ENCODE measurements at regions not wholly inside any gene's neighbourhood (a gene's known extent, or its start where the extent isn't known, plus 50 kb on each side); places are given as distances from the start of the nearest gene placed in this dataset.

GRCh38 chr11:82146789-82147188 lies 586.9 kb downstream of the FAM181B start:
- H4K8ac ChIP-seq (ENCODE audit: low read depth in 2 of 2, low read length in 2 of 2), result no peak overlapping the region
- H3K18ac ChIP-seq (ENCODE audit: low read depth, low read length), result no peak overlapping the region
- DNase-seq, result no peak
- H3K27me3 ChIP-seq (ENCODE audit: control insufficient read depth, insufficient read depth, low read length), result no peaks in the 10 kb centered on the region
- H2AK9ac ChIP-seq (replicated peaks; ENCODE audit: low read depth, low read length, poor library complexity), result no peak overlapping the region
- in situ Hi-C loops (cut with MboI; ENCODE audit: low sequenced_read_pairs), result no loop called here
- H3K79me1 ChIP-seq (ENCODE audit: low read depth in 1 of 2, low read length in 2 of 2), result no peaks in the 10 kb centered on the region
- ChIA-PET CTCF (no interaction called here), POLR2A (ENCODE audit: unreplicated experiment) (no interaction called here)
- BruUV-seq (replicated peaks), result no TSS peak
- no peaks in the 10 kb centered on the region for H3K4me1 ChIP-seq (ENCODE audit: control insufficient read depth, insufficient read depth, low read length)
- H3K56ac ChIP-seq (ENCODE audit: extremely low read depth, insufficient read depth, low read length), result no peak overlapping the region
- dilution Hi-C loops (cut with HindIII; ENCODE audit: low sequenced_read_pairs, unreplicated experiment), result no loop called here
- intact Hi-C loops (cut with micrococcal nuclease), result no loop called here
- no peak overlapping the region for H3K23ac ChIP-seq (ENCODE audit: low read depth, low read length)
- no peak overlapping the region for H3K14ac ChIP-seq (replicated peaks; ENCODE audit: low read depth, low read length)
- H3K9me3 ChIP-seq (ENCODE audit: control insufficient read depth, insufficient read depth, low read length), result peaks cover 3% of the 10 kb centered on the region; the same call in 1 of the 2 replicates
- H4K20me1 ChIP-seq (ENCODE audit: insufficient read depth, low read length), result no peaks in the 10 kb centered on the region
- no peaks in the 10 kb centered on the region for H3K9me1 ChIP-seq (ENCODE audit: insufficient read depth, low read length)
- no peak overlapping the region for H2BK5ac ChIP-seq (ENCODE audit: low read depth, low read length, poor library complexity, severe bottlenecking)
- H3K4ac ChIP-seq (ENCODE audit: low read depth, low read length), result no peak overlapping the region
- H3K27ac ChIP-seq (ENCODE audit: insufficient read depth, low read length), result no peak overlapping the region
- no peak overlapping the region for H3K9ac ChIP-seq (ENCODE audit: low read depth, low read length)
- no peak overlapping the region for H2AFZ ChIP-seq (replicated peaks; ENCODE audit: low read length, poor library complexity)
- H3K4me2 ChIP-seq (ENCODE audit: low read depth, low read length), result no peak overlapping the region
- no peak for ATAC-seq (ENCODE audit: low read depth)
- no CpG with 5 or more reads among the region's 2 CpGs for WGBS, 2 experiments (ENCODE audit: extremely low coverage in 2 of 2, insufficient read length in 1 of 2)
- no peak overlapping the region for H4K91ac ChIP-seq (ENCODE audit: insufficient read depth, low read depth, low read length)
- H3K36me3 ChIP-seq (ENCODE audit: control insufficient read depth, insufficient read depth, low read length), result no peaks in the 10 kb centered on the region
- no peak overlapping the region for H2BK120ac ChIP-seq (ENCODE audit: low read depth, low read length)
- TF ChIP-seq POLR2A (IDR thresholded peaks at IDR 0.05; ENCODE audit: low read depth, low read length) (no peak), SMC3 (IDR thresholded peaks at IDR 0.05; ENCODE audit: low read depth, low read length) (no peak), MAZ (IDR thresholded peaks at IDR 0.05; ENCODE audit: borderline replicate concordance, low read depth, low read length) (no peak), RCOR1 (IDR thresholded peaks at IDR 0.05; ENCODE audit: insufficient replicate concordance, low read length) (no peak), RAD21 (IDR thresholded peaks at IDR 0.05; ENCODE audit: low read length) (no peak), ELK1 (IDR thresholded peaks at IDR 0.05; ENCODE audit: borderline replicate concordance, low read depth, low read length) (no peak), FOS (IDR thresholded peaks at IDR 0.05; ENCODE audit: low read depth, low read length) (no peak)
- no peak overlapping the region for H3K4me3 ChIP-seq (ENCODE audit: insufficient read depth, low read depth, low read length)
- H2BK15ac ChIP-seq (ENCODE audit: low read depth, low read length), result no peak overlapping the region
- H4K5ac ChIP-seq (ENCODE audit: low read depth, low read length), result no peak overlapping the region
- no peak overlapping the region for H2BK20ac ChIP-seq (ENCODE audit: low read depth, low read length)
- no peak overlapping the region for H2AK5ac ChIP-seq (ENCODE audit: low read depth, low read length)
